ENCODE measurements at regions not wholly inside any gene's neighbourhood (a gene's known extent, or its start where the extent isn't known, plus 50 kb on each side); places are given as distances from the start of the nearest gene placed in this dataset.
"Not testable (repeated sequence)": the region's sequence is repeated elsewhere in the genome, so short reads cannot be mapped to it uniquely, and the experiment has no call there.

DNA sequence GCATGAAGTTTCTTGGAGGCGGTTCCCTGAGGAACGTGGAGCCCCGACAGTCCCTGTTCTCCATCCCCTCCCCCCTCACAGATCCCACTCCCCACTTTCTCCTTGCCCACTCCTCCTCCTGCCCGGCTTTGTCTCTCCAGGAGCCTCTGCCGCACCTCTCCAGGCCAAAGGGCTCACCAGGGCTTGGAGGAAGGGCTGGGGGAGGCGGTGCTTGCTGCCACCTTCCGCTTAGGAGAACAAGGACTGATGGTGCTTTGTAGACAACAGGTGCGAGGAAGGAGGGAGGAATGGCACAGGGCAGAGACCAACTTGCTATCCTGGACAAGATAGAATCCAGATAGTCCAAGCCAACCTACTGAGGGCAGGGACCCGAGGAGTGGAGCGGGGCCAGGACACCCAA, 103.5 kb upstream of the SMAD3 start:
- no peaks in the 10 kb centered on the region for H3K9me3 Mint-ChIP-seq
- H3K4me1 Mint-ChIP-seq (ENCODE audit: low read depth) = peaks cover 2% of the 10 kb centered on the region
- intact Hi-C loops (cut with micrococcal nuclease) = no loop called here
- H3K36me3 Mint-ChIP-seq (ENCODE audit: low read depth) = no peaks in the 10 kb centered on the region
- peaks cover 1% of the 10 kb centered on the region for H3K27me3 Mint-ChIP-seq (ENCODE audit: low read depth)
- no peak for DNase-seq (ENCODE audit: low spot score)
- no peak overlapping the region for H3K4me3 Mint-ChIP-seq (ENCODE audit: low read depth)
- no peak overlapping the region for H3K27ac Mint-ChIP-seq

DNA sequence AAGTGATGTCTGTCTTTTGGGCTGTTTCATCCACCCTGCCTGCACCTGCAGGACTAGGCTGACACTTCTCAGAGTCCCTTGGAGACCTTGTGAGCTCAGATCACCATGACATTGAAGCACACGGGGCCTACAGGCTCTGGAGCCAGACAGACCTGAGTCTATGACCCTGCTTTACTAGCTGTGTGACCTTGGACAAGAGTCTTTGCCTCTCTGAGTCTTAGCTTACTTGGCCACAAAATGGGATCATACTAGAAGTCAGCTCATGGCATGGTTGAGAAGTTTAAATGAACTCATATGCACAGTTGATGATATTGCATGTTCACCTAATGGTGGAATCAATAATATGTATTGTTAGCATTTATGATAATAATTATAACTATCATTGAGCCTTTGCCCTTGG, 102.9 kb upstream of the SMAD3 start:
- Mint-ChIP-seq H3K4me3 (ENCODE audit: low read depth) (no peak overlapping the region), H3K27ac (no peak overlapping the region), H3K27me3 (ENCODE audit: low read depth) (peaks cover 1% of the 10 kb centered on the region), H3K36me3 (ENCODE audit: low read depth) (no peaks in the 10 kb centered on the region), H3K4me1 (ENCODE audit: low read depth) (peaks cover 2% of the 10 kb centered on the region), H3K9me3 (no peaks in the 10 kb centered on the region)
- intact Hi-C loops (cut with micrococcal nuclease) = no loop called here
- DNase-seq (ENCODE audit: low spot score) = no peak

DNA sequence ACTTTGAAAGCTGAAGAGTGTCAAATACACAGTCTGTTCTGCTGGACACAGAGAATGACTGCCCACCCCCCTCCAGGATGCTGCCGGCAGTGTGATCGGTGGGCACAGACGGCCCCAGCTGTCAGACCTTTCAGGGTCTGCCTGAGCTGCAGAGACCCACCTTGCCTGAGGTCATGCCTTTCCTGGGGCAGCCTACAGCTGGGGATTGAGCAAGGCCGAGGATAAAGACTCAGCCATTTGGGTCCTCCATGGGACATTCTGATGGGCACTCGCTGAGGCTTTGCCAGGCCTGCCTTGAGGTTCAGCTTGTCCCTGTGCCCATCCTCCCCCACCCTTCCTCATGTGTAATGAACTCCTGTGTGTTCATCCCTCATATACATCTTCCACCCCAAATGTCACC, 102.3 kb upstream of the SMAD3 start:
- intact Hi-C loops (cut with micrococcal nuclease) = no loop called here
- Mint-ChIP-seq H3K4me1 (ENCODE audit: low read depth) (peaks cover 2% of the 10 kb centered on the region), H3K36me3 (ENCODE audit: low read depth) (no peaks in the 10 kb centered on the region), H3K9me3 (no peaks in the 10 kb centered on the region), H3K27ac (no peak overlapping the region), H3K27me3 (ENCODE audit: low read depth) (peaks cover 3% of the 10 kb centered on the region), H3K4me3 (ENCODE audit: low read depth) (no peak overlapping the region)
- DNase-seq (ENCODE audit: low spot score) = no peak

DNA sequence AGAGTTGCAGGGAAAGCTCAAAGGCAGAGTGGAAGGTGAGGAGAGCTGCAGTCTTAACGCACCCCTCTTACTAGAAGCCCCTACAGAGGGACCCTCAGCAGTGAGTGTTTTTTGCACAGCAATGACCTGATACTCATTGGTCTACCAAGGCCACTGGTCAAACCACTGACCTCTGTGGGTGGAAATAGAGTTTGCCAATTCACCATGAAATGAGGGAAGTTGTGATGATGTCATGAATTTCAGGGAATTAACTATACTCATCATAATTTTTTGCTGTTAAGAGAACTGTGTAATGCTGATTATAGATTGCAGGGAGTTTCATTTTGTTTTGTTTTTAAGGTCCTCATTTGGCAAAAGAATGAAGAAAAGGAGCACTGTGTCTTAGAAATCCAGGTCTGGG, 101.7 kb upstream of the SMAD3 start:
- DNase-seq (ENCODE audit: low spot score) = no peak
- no peak overlapping the region for H3K27ac Mint-ChIP-seq
- intact Hi-C loops (cut with micrococcal nuclease) = no loop called here
- H3K4me3 Mint-ChIP-seq (ENCODE audit: low read depth) = no peak overlapping the region
- H3K4me1 Mint-ChIP-seq (ENCODE audit: low read depth) = peaks cover 2% of the 10 kb centered on the region
- peaks cover 5% of the 10 kb centered on the region for H3K27me3 Mint-ChIP-seq (ENCODE audit: low read depth)
- H3K36me3 Mint-ChIP-seq (ENCODE audit: low read depth) = no peaks in the 10 kb centered on the region
- H3K9me3 Mint-ChIP-seq = no peaks in the 10 kb centered on the region

DNA sequence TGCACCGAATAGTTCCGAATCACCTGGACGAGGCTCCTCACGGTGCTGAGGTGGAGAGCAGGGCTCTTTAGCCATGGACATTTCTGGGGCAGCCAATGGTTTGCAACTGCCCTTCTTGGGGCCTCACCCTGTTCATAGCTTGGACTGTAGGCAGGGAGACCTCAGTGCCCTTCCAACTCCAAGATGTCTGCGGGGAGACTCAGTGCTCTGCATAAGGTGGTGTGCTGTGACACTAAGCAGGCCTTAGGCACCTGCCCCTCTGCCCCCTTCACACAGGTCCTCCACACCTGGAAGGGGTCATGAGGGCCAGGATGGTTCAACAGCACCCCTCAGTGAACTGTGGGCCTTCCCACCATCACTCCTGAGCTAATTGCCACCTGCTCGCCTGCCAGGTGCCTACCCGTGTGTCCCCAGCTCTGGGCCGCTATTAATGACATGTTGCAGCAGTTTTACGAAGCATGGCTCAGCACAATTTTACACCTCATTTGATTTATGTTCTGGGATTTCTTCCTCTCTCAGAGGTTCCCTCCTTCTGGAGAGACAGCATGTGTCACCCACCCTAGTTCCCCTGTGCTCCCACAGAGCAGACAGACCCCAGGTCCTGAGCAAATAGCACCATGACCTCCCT, 101.2 kb upstream of the SMAD3 start:
- intact Hi-C loops (cut with micrococcal nuclease) = no loop called here
- Mint-ChIP-seq H3K27ac (no peak overlapping the region), H3K9me3 (no peaks in the 10 kb centered on the region), H3K4me3 (ENCODE audit: low read depth) (no peak overlapping the region), H3K4me1 (ENCODE audit: low read depth) (peaks cover 2% of the 10 kb centered on the region), H3K36me3 (ENCODE audit: low read depth) (no peaks in the 10 kb centered on the region), H3K27me3 (ENCODE audit: low read depth) (peaks cover 7% of the 10 kb centered on the region)
- no peak for DNase-seq (ENCODE audit: low spot score)

DNA sequence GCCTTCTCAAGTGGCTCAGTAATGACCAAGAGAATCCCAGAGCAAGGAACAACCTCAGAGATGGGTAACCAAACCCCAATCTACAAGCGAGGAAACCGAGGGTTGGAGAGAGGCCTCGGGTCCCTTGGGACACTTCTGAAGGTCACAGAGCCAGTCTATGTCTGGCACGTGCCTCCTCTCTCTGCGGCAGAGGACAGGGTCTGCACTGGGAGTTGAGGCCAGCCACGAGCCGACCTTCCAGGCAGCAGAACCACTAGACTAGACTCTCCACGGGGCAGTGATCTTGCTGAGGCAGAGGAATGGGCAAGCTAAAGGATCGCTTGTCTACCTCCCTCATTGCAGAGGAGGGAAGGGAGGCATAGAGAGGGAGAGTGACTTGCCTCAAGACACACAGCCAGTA, 100.6 kb upstream of the SMAD3 start:
- intact Hi-C loops (cut with micrococcal nuclease) = no loop called here
- no peaks in the 10 kb centered on the region for H3K9me3 Mint-ChIP-seq
- H3K27ac Mint-ChIP-seq = no peak overlapping the region
- H3K36me3 Mint-ChIP-seq (ENCODE audit: low read depth) = no peaks in the 10 kb centered on the region
- no peak for DNase-seq (ENCODE audit: low spot score)
- peaks cover 2% of the 10 kb centered on the region for H3K4me1 Mint-ChIP-seq (ENCODE audit: low read depth)
- peaks cover 10% of the 10 kb centered on the region for H3K27me3 Mint-ChIP-seq (ENCODE audit: low read depth)
- no peak overlapping the region for H3K4me3 Mint-ChIP-seq (ENCODE audit: low read depth)

DNA sequence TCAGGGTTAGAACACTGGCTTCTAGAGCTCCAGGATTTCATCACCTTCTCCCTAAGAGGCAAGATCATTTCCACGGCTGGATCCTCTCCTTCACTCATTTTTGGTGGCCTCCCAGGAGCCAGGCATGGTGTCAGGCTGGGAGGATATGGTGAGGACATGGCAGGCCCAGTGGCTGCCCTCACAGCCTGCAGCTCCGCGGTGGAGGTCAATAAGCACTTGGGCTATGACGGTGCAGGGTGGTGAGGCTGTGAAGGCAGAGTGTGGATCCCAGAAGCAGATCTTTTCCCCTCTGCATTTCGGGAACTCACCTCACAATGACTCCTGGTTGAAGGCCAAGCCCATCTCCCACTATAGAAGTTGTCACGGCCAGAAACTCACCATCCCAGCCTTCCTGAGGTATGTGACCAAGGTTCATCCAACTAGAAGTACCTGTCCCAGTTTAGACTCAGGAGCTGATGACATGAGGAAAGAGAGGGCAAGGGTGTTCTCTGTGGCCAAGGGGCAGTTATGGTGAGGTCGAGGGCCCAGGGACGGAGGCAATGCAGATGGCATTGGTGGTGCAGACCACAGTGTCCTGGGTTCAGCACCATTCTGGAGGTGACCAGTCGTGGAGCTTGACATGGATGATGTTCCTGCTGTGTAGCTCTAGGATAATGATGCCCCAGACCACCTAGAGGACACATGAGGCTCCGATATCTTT, 100.1 kb upstream of the SMAD3 start:
- Mint-ChIP-seq H3K4me3 (ENCODE audit: low read depth) (no peak overlapping the region), H3K9me3 (no peaks in the 10 kb centered on the region), H3K27ac (no peak overlapping the region), H3K4me1 (ENCODE audit: low read depth) (peaks cover 2% of the 10 kb centered on the region), H3K36me3 (ENCODE audit: low read depth) (no peaks in the 10 kb centered on the region), H3K27me3 (ENCODE audit: low read depth) (peaks cover 13% of the 10 kb centered on the region)
- DNase-seq (ENCODE audit: low spot score) = no peak
- intact Hi-C loops (cut with micrococcal nuclease) = no loop called here

DNA sequence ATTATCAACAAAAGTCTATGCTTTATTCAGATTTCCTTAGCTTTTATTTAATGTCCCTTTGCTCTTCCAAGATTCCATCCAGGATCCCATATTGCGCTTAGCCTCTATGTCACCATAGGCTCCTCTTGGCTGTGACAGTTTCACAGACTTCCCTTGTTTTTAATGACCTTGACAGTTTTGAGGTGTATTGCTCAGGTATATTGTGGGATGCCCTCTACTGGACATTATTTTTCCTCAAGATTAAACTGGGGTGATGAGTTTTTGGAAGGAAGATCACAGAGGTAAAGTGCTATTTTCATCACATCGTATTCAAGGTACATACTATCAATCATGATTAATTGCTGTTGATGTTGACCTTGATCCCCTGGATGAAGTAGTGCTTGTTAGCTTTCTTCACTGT, 99.1 kb upstream of the SMAD3 start:
- no peak for DNase-seq (ENCODE audit: low spot score)
- Mint-ChIP-seq H3K27me3 (ENCODE audit: low read depth) (peaks cover 14% of the 10 kb centered on the region), H3K9me3 (no peaks in the 10 kb centered on the region), H3K4me3 (ENCODE audit: low read depth) (no peak overlapping the region), H3K4me1 (ENCODE audit: low read depth) (peaks cover 2% of the 10 kb centered on the region), H3K27ac (no peak overlapping the region), H3K36me3 (ENCODE audit: low read depth) (no peaks in the 10 kb centered on the region)
- intact Hi-C loops (cut with micrococcal nuclease) = no loop called here

DNA sequence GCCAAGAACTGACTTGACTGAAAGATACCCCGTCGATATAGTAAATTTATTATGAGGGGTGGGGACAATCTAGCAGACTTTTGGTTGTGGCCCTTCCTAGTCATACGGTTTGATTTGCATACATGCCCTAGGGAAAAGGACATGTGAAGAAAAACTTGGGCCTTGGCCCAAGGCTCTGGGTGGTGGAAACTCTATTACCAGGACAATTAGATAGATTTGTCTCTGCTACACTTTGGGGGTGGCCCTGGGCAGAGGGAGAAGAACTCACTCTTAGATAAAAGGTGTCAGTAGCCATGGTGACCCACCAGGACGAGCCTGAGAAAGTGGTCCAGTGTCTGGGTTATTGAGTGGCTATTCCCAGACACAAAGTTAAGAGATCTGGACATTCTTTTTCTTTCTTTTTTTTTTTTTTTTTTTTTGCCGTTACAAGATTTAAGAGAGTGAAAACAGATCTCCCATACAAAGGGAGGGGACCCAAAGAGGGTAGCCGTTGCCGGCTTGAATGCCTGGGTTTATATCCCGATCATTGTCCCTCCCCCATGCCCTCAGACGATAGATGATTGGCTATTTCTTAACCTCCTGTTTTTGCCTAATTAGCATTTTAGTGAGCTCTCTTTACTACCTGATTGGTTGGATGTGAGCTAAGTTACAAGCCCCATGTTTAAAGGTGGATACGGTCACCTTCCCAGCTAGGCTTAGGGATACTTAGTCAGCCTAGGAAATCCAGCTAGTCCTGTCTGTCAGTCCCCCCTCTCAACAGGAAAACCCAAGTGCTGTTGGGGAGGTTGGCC, 96.4 kb upstream of the SMAD3 start:
- H3K9me3 Mint-ChIP-seq = no peaks in the 10 kb centered on the region
- intact Hi-C loops (cut with micrococcal nuclease) = no loop called here

DNA sequence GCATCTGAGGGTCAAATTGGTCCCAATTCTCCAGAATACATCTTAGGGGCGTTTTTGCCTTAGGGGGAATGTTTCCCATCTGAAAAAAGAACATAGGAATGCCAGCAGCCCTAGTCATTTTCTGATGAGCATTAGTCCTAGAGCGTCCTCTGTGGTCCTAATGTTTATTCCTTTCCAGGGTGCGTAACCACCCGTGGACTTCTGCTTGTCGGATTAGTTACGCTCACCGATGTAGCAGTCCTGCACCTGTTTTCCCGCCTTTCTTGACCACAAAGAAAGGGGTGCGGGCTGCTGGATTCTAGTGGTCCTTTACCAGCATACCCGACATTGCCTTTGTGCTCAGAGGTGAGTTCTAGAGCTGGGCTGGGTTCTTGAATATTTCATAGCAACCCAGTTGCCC, 91.3 kb upstream of the SMAD3 start:
- H3K4me1 Mint-ChIP-seq (ENCODE audit: low read depth); intact Hi-C loops (cut with micrococcal nuclease); H3K4me3 Mint-ChIP-seq (ENCODE audit: low read depth); H3K36me3 Mint-ChIP-seq (ENCODE audit: low read depth); DNase-seq (ENCODE audit: low spot score); H3K27ac Mint-ChIP-seq; H3K9me3 Mint-ChIP-seq: not testable (repeated sequence)
- peaks cover 26% of the 10 kb centered on the region for H3K27me3 Mint-ChIP-seq (ENCODE audit: low read depth)

More for the DNA sequence above, 96.4 kb upstream of the SMAD3 start:
- Mint-ChIP-seq H3K4me1 (ENCODE audit: low read depth) (no peaks in the 10 kb centered on the region), H3K4me3 (ENCODE audit: low read depth) (no peak overlapping the region), H3K36me3 (ENCODE audit: low read depth) (no peaks in the 10 kb centered on the region), H3K27ac (no peak overlapping the region), H3K27me3 (ENCODE audit: low read depth) (peaks cover 19% of the 10 kb centered on the region)
- DNase-seq (ENCODE audit: low spot score) = no peak

DNA sequence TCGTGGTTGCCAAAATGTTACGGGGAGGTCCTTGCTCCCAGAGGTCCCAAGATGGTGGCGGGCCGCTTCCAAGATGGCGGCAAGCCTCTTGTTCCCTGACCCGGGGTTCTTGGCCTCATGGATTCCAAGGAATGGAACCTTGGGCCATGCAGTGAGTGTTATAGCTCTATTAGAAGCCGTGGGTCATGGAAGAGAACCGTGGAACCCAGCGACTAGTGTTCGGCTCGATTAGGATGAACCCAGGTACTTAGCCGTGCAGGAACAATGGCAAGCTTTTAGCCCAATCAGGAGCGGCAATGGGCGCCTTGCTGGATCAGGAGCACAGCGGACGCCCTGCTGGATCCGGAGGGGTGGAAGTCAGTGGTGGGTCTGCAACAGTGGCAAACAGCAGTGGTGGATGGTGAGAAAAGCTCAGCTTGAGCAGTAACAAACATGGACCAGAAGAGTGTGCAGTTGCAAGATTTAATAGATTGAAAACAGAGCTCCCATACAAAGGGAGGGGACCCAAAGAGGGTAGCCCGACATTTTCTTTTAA, 89.2 kb upstream of the SMAD3 start:
- intact Hi-C loops (cut with micrococcal nuclease); H3K4me1 Mint-ChIP-seq (ENCODE audit: low read depth); H3K27ac Mint-ChIP-seq; DNase-seq (ENCODE audit: low spot score); H3K36me3 Mint-ChIP-seq (ENCODE audit: low read depth); H3K9me3 Mint-ChIP-seq; H3K4me3 Mint-ChIP-seq (ENCODE audit: low read depth): not testable (repeated sequence)
- peaks cover 29% of the 10 kb centered on the region for H3K27me3 Mint-ChIP-seq (ENCODE audit: low read depth)

DNA sequence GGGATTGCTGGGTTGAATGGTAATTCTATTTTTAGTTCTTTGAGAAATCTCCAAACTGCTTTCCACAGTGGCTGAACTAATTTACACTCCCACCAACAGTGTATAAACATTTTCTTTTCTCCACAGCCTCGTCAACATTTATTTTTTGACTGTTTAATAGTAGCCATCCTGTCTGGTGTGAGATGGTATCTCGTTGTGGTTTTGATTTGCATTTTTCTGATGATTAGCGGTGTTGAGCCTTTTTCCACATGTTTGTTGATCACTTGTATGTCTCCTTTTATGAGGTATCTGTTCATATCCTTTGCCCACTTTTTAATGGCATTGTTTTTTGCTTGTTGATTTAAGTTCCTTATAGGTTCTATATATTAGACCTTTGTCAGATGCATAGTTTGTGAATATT, 85.1 kb upstream of the SMAD3 start:
- H3K27ac Mint-ChIP-seq; H3K4me1 Mint-ChIP-seq (ENCODE audit: low read depth); H3K36me3 Mint-ChIP-seq (ENCODE audit: low read depth); DNase-seq (ENCODE audit: low spot score); intact Hi-C loops (cut with micrococcal nuclease); H3K9me3 Mint-ChIP-seq; H3K4me3 Mint-ChIP-seq (ENCODE audit: low read depth): not testable (repeated sequence)
- H3K27me3 Mint-ChIP-seq (ENCODE audit: low read depth) = peaks cover 45% of the 10 kb centered on the region

DNA sequence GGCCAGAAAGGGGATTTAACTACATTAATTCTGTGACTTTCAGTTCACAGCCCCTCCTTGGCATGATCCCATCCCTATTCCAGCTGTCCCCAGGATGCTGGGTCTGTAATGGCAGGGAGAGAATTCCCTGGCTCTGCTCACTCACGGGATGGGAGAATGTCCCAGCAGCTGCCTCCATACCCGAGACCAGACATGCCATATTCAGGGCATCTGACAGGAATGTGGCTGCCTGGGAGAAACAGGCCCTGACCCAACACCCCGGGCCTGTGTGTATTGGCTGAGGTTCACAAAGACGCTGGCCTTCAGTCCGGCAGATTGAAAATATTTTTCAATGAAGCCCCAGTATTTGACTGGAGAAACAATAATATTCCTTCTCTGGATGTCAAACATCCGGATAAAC, 83.6 kb upstream of the SMAD3 start:
- H3K27me3 Mint-ChIP-seq (ENCODE audit: low read depth) = peaks cover 39% of the 10 kb centered on the region
- no peak overlapping the region for H3K4me3 Mint-ChIP-seq (ENCODE audit: low read depth)
- H3K27ac Mint-ChIP-seq = no peak overlapping the region
- H3K4me1 Mint-ChIP-seq (ENCODE audit: low read depth) = no peaks in the 10 kb centered on the region
- intact Hi-C loops (cut with micrococcal nuclease) = no loop called here
- H3K9me3 Mint-ChIP-seq = no peaks in the 10 kb centered on the region
- no peak for DNase-seq (ENCODE audit: low spot score)
- H3K36me3 Mint-ChIP-seq (ENCODE audit: low read depth) = no peaks in the 10 kb centered on the region

Measured in activated T-helper 2 cell treated with anti-CD3 and anti-CD28 coated beads, Interferon-gamma antibody, Interleukin-2, Interleukin-4, amounts not matched to agents 10 μg/mL and 5 μg/mL and 100 μg/mL, durations not matched to agents 14 hours and 24 hours and 36 hours (primary cell).